GM19452 (cell line): ENCODE measurements at regions not wholly inside any gene's neighbourhood (a gene's known extent, or its start where the extent isn't known, plus 50 kb on each side); places are given as distances from the start of the nearest gene placed in this dataset.
"Not testable (repeated sequence)": the region's sequence is repeated elsewhere in the genome, so short reads cannot be mapped to it uniquely, and the experiment has no call there.

ENCODE experiments used
- ATAC-seq: cut with Tn5 transposase; IDR thresholded peaks from one replicate; pipeline ENCODE4 v1.9.1; 2021; ENCODE audit not compliant: unreplicated experiment

DNA sequence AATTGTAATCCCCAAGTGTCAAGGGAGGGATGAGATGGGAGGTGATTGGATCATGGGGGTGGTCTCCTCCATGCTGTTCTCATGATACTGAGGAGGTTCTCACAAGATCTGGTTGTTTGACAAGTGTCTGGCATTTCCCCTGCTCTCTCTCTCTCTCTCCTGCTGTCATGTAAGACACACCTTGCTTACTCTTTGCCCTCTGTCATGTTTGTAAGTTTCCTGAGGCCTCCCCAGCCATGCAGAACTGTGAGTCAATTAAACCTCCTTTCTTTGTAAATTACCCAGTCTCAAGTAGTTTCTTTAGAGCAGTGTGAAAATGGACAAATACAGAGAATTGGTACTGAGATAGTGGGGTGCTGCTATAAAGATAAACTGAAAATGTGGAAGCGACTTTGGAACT is 207.9 kb downstream of the HINT1 start:
- no peak for ATAC-seq

DNA sequence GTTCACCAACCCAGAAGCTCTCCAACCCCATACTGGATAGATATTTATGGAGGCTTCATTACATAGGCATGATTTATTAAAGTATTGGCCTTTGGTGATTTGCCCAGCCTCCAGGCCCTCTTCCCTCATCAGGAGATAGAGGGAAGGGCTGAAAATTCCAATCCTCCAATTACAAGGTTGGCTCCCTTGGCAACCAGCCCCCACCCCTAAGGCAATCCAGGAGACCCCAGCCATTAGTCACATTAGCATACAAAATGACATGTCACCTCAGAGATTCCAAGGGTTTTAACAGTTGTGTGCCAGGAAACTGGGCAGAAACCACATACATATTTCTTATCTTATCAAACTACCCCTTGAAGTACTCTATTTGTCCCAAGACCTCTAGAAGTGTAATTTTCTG is 210.0 kb downstream of the HINT1 start:
- ATAC-seq, result no peak

DNA sequence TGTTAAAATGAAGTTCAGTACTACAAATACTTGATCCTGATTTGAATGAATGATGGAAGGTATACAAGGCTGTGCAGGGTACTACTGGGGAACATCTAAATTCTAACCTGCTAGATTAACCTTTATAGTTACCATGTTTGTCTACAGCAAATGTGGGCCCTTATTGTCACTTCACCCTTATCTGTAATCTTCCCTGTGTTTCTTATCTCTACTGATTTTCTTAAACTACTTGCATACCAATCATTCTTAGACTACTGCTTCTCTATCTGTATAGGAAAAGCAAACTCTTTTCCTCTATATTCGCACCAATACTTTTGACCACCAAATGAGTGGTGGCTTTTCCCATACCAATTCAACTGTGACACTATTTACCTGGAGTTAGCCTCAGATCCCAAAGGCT is 210.7 kb downstream of the HINT1 start:
- ATAC-seq, result no peak

DNA sequence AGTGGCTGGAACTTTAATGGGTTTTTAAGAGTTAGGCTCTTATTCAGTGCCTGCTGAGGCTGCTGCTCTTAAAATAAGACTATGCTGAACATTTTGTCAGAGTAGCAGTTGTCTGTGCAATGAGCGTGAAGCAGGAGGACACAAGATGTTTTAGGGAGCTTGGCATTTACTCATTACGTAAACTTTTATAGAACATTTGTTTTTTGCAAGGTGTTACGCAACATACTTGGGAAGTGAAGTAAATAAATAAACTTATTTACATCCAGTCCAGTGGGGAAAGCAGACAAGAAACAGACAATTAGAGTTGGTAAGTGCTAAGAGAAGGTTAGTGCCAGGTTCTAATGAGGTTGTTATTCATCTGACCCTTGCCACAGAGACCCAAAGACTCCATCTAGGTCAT is 226.0 kb downstream of the HINT1 start:
- no peak for ATAC-seq

DNA sequence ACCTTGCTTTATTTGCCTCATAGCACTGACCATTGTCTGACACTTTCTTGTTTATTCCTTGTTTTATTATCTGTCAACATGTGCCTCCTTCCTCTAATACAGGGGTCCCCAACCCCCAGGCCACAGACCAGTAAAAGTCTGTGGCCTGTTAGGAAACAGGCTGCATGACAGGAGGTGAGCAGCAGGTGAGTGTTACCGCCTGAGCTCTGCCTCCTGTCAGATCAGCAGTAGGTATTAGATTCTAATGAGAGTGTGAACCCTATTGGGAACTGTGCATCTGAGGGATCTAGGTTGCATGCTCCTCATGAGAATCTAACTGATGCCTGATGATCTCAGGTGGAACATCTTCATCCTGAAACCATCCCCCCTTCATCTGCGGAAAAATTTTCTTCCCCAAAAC is 228.0 kb downstream of the HINT1 start:
- ATAC-seq, result no peak

DNA sequence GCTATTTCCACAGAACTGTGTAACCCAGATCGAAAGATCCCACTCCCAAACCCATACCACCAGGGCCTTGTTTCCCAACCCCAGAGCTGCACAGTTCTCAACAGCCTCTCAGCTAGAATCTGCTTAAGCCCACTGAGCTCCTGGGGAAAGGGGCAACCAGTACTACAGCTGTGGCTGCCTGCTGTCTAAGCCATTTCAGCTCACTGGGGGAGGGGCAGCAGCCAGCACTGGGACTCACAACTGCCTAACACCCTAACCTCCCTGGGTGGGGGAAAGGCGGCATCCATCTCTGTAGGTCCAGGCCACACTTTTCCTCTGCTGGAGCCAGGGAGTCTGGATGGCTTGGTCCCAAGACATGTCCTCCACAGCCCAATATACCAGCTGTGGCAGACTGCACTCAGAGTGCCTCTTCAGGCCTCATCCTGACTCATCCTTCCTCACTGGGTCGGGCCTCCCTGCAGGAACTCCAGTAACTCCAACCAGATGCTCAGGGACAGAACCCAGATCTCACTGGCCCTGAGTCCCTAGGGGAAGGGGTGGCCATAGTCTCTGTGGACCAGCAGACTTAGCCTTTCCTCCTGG is 241.4 kb downstream of the HINT1 start:
- no peak for ATAC-seq

DNA sequence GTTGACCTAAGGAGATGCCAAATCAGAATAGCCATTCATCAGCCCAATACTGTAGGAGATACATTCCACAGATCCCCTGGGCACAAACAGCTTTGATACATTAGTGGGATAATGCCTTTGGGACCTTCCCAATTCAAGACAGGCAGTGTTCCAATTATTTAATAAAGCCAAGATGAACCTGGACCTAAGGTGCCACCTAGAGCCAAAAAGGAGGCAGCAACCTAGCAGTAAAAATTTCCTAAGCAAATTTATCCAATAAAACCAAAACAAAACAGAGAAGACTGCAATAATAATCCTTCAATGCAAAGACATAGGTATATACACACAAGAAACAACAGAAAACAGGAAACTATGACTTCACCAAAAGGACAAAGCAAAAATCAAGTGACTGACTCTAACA is 253.0 kb downstream of the HINT1 start:
- no peak for ATAC-seq

DNA sequence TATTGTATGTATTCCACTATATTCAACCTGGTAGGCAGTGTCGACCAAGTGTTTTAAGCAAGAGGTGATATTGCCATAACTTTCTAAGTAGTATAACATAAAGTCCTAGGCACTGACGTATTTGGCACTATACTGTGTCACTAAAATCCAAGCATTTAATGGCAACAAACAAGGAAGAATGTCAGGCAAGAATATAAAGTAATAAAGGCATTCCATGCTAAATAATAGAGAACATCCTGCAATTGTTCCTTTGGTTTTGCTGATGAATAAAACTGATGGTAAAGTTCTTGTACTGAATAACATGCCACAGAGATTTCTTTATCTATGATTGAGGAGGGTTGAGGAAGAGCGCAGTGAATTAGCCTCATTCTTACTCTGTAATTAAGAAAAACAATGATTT is 256.9 kb downstream of the HINT1 start:
- no peak for ATAC-seq

DNA sequence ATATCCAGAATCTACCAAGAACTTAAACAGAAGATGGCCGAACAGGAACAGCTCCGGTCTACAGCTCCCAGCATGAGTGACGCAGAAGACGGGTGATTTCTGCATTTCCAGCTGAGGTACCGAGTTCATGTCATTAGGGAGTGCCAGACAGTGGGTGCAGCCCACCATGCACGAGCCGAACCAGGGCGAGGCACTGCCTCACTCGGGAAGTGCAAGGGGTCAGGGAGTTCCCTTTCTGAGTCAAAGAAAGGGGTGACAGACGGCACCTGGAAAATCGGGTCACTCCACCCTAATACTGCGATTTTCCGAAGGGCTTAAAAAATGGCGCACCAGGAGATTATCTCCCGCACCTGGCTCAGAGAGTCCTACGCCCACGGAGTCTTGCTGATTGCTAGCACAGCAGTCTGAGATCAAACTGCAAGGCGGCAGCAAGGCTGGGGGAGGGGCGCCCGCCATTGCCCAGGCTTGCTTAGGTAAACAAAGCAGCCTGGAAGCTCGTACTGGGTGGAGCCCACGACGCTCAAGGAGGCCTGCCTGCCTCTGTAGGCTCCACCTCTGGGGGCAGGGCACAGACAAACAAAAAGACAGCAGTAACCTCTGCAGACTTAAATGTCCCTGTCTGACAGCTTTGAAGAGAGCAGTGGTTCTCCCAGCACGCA is 267.4 kb downstream of the HINT1 start:
- ATAC-seq, result not testable (repeated sequence)

DNA sequence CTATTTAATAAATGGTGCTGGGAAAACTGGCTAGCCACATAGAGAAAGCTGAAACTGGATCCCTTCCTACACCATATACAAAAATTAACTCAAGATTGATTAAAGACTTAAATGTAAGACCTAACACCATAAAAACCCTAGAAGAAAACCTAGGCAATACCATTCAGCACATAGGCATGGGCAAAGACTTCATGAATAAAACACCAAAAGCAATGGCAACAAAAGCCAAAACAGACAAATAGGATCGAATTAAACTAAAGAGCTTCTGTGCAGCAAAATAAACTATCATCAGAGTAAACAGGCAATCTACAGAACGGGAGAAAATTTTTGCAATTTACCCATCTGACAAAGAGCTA is 267.9 kb downstream of the HINT1 start:
- ATAC-seq, result not testable (repeated sequence)

DNA sequence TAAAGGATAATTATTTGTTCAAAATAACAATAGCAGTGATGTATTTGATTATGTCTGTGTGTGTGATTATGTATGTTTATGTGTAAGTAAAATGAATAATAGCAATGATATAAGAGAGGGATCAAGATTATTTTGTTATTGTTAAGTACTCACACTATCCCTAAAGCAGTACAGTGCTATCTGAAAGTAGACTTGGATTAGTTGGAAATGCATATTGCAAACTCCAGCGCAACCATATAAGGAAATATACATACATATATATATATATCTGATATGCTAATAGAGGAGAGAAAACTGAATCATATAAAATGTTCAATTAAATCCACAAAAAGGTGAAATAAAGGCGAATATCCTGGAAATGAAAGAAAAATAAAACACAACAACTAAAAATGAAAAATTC is 268.4 kb downstream of the HINT1 start:
- no peak for ATAC-seq

DNA sequence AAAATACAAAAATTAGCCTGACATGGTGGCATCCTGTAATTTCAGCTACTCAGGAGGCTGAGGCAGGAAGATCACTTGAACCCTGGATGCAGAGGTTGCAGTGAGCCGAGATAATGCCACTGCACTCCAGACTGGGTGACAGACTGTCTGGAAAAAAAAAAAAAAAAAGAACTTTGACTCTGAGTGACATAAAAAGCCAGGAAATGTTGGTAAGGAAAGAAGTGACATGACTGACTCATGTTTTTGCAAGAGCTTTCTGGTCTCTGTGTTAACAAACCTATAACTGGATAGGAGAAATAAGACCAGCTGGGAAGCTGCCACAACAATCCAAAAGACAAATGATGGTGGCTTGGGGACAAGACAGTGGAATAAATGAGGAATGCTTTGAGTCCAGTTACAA is 272.1 kb downstream of the HINT1 start:
- no peak for ATAC-seq

DNA sequence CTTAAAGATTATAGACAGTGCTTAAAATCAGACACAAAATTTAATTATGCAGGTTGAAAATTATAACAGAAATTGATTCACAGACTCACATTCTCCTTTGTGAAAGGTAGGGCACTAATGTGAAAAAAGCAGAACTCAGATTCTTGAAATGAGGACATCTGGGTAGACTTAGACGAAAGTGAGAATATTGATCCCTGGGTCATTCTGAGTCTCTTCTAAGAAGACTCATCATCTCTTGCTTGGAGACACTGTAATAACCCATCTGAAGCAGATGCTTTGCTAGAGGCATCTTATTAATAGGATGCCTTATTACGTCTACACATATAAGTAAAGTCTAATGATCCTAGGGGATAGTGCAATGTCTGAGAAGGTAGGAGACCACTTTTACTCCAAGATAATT is 274.4 kb downstream of the HINT1 start:
- ATAC-seq, result no peak

DNA sequence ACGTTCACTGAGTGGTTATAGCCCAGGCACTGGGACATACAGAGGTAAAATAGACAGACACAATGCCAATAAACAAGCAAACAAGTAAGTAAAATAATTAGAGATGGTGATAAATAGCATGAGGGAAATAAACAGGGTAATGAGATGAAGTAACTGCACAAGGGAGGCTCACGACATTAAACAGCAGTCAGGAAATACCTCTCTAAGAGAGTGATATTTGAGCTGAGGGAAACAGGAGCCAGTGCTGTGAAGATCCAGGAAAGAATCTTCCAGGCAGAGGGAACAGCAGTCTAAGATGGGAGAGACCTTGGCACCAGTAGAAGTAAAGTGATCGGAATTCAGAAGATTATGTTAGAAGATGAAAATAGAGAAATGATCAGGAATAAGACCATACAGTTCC is 279.4 kb downstream of the HINT1 start:
- ATAC-seq, result no peak

DNA sequence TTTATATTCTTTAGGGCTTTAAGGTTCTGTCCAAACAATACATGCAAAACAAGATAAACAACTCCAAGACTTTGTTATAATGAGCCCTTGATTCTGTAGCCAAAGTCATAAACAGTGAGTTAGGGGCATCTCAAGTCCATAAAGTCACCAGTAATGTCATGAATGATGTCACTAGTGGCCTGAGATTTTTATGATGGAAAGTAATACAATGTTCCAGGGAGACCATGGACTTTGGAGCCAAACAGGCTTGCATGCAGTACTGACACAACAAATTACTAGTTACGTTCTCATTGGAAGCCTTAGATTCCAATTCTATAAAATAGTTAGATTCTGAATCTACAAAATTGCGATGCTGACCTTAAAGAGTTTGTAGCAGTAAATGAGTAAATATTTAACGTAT is 280.0 kb downstream of the HINT1 start:
- no peak for ATAC-seq

DNA sequence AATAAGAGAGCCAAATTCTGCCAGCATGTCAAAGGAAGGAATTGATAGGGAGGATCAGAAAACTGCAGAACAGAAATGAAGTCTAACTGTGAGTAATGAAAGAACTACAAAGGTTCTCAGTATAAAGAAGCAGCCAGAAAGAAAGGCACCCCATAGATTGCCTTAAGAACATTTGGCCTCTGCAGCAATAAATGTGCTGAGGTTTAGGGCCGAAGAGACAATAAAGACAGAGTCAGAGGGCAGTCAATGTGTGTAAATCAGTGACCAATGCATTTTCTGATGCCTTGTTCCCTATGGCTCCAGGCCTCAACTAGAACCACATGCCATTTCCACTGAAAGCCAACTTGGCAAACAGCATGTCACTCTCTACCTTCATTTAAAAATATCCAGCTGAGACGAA is 281.0 kb downstream of the HINT1 start:
- no peak for ATAC-seq

DNA sequence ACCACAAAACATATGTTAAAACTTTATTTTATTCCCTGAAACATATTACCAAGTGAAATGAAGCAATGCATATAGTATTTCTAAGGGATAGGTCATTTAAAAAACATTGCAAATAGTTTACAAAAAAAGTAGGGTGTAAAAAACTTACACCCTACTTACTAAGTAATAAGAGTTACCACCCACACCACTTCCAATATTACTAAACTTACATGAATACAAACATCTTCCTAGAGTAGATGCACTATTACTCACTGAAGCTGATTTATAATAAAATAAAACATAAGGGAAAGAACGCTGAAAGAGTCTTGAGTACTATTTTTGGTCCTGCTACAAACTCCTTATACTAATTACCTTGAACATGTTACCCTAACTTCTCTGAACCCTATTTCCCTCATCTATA is 289.4 kb downstream of the HINT1 start:
- ATAC-seq, result no peak

DNA sequence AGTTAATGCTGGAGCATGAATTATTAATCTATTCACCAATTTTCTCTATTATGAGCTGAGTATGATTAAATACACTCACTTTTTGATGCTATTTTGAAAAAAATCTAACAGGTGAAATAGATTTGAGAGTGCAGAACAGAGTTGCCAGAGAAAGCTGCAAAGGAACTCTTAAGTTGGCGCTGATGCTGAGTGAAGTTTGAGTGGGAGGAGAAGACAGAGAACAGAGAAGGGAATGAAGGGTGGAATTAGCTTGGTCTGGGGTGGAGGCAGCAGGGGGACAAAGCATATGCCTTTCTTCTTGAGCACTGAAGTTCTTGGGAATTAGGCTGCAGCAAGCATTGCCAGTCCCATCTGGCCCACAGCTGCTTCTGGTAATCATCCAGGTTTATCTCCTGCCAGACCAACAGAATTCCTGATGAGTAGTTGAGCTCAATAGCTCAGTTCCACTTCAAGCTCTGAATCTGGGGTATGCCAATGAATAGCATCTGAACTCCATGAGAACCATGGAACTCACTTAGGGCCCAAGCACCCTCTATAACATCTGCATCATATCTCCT is 290.1 kb downstream of the HINT1 start:
- no peak for ATAC-seq

DNA sequence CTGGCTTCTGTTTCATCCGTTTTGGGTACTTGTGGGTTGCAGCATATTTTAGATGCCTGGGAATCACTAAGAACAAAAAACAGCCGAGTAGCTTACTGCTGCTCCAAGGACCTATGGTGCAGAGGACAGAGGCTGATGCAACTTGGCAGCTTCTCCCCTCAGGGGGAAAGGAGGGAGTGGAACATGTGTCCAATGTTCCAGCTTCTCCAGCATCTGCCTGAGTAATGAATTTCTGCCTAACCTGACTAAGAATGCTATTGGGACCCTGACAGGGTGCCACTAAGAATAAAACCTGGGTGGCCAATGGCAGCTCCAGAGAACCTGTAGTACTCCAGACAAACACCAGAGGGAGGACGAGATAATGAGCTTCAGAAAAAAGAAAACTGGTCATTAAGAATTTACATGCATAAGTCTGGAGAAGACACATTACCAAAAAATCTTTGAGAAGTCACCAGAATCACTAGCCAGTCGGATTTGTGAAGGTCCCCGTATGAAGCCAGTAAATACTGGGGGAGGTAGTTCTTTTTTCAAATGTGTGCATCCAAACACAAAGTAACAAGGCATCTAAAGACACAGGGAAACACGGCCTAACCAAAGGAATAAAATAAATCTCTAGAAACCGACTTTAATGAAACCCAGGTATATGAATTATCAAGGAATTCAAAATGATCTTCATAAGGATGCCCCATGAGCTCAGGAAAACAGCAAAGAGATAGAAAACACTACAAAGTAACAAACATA is 293.5 kb downstream of the HINT1 start:
- ATAC-seq, result no peak

DNA sequence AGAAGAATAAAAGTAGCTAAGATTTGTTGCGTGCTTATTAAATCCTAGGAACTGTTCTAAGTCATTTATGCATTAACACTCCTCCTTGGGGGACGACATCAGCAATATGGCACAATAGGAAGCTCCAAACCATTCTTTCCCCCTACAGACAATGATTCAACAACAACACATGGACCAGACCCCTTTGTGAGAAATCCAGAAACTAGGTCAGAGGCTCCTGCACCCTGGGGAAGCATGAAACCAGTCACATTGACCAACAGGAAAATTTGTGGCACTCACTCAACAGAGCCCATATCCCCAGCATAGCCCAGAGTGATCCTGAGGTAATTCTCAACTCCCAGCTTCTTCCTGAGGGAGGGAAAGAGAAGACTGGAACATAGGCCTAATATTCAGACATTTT is 294.4 kb downstream of the HINT1 start:
- no peak for ATAC-seq

DNA sequence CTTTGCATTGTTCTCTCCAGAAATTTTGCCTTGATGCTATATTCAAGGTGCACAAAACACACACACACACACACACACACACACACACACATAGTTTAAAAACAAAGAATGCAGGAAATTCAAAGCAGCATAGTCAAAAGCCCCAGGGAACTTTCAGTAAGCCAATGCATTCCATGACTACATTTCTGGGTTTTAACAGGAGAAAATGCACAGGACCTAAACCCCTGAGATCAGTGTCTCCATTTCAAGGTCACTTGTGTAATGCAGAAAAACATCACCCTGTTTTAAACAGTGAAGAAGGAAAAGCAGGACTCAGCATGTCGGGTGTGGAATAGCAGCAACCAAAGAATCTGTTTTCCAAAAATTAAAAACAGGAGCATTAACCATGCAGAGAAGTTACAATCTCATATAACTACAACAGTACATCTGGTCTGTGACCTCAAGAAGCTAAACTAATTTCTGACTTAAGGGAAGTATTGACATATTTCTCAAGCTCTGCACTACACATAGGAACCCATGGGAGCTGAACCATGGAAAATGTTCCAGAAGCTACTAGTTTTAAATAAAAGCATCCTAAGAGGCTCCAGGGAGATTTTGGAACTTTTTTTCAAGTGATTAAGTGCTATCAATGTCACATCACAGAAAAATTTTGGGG is 296.7 kb downstream of the HINT1 start:
- ATAC-seq, result no peak
